HG02981 (cell line): ENCODE measurements at regions not wholly inside any gene's neighbourhood (a gene's known extent, or its start where the extent isn't known, plus 50 kb on each side); places are given as distances from the start of the nearest gene placed in this dataset.
A peak's percentile ranks its signal among the peaks of the same experiment; 100 is the strongest.

Source experiments
- ATAC-seq: cut with Tn5 transposase; IDR thresholded peaks from one replicate; pipeline ENCODE4 v1.9.1; 2021; ENCODE audit warnings: mild to moderate bottlenecking, moderate library complexity; ENCODE audit not compliant: unreplicated experiment

DNA sequence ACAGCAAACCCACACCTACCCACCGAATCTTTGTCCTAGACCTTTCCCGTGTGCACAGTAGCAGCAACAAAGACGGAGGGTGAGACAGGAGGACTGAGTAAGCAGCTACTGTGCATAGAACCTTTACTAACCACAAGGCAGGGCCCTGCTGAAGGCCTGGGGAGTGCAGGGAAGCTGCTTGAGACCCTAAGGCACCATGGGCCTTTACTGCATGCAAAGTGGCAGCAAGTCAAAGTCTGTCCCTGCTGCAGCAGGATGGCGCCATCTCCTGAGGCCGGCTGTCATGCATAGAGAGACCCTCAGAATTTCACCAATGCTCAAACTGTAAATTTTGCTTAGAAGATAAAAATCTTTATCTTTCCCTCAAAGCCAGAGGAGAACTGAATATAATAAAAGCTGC, 610.5 kb downstream of the ACTR3B start:
- no peak for ATAC-seq

DNA sequence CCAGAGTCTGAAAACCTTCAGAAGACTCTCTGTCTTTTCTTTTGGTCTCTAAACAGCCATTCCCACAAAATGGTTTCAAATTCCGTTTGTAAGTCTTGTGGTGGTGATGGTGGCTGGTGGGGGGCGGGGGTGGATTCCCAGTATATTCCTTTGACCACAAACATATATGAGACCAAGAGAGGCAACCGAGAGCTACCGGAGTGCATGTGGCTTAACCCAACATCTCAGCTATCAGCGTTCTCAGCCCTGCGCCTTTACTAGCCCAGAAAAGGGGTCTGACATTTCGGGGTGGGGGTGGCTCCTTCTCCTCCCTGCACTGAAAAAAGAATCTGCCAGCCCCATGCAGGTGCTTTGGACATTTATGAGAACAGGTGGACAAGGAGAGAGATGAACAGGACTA, 621.1 kb downstream of the ACTR3B start:
- no peak for ATAC-seq

DNA sequence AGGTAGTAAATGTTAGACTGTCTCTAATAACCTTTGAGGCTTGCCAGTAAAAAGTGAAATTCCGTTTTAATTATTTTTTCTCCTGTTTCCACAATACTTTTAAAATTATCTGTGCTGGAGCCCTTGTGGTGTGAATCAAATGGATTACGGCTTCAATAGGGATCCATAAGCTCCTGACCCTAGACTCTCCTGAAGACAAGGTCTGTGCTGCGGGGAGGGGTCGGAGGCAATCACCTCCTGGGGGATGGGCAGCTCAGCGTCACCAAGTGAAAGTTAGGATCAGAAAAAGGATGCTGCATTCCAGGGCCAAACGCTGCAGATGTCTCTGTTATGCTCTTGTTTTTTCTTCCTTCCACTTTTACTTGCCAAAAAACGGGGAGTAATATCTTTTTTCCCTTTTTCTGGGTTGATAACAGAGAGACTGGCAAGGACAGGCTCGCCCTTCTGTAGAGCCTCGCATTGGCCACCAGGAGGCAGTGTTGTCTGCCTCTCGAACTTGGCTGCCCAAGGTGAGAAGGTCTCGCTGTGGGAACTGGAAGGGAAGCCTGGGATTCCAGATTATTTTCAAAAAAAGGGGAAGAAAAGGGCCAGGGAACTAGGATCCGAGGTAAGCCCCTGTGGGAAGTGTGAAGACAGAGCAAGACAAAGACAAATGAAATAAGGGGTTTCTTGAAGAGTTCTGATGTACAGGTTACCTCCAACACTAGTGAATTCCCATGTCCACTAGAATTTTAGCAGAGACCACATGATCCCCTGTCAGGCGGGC, 621.9 kb downstream of the ACTR3B start:
- ATAC-seq: peak; percentile 69

DNA sequence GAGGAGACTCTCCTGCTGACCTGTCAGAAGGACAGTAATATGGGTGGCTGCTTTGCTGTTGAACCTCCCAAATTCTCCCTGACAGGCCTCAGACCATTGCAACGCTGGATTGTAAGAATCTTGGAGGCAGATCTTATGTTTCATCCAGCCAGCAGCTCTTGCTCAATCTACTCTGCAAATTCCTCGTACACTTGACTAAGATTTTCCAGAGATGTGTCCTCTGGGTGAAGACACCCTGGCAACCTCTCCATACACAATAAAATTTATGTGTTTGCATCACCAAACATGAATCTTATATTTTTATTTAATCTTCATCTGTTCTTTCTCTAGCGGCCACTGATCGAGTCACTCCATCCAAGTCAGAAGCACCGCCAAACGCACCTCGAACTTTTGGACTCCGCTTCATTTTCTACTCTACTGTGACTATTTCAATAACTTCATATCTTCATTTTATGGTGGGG, 623.1 kb downstream of the ACTR3B start:
- no peak for ATAC-seq

DNA sequence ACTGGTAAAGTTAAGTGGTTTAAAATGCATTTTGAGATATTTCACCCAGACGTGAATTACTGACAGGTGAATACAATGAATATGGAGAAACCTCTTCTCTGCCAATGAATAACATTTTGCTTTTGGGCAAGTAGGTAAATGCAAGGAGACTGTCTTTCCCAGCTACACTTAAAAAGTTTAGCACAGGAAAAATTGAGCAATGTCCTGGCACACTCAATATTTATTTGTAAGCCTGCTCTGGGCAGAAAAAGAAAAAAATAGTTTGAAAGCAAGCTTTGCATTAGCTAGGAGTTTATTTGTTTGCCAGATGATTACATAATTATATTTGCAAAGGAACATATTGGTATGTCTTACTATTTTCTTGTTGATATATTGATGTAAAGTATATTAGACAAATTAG, 624.2 kb downstream of the ACTR3B start:
- no peak for ATAC-seq

DNA sequence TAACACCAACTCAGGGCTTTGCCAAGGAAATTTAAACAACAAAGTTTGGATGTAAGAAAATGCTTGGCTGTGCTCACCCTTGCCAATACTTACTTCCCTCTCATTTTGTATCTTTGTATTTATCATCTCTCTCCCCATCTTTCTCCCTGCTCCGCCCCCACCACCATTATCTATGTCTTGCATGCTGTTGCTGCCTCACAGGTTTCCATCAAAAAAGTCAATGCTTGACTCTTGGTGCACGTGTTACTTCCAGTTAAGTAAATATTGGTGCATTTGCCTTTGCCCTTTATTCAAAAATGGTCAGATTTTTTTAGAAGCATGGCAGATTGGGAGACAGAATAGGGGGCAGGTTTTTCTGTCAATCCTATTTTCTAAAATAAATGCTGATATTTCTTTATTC, 626.0 kb downstream of the ACTR3B start:
- no peak for ATAC-seq

DNA sequence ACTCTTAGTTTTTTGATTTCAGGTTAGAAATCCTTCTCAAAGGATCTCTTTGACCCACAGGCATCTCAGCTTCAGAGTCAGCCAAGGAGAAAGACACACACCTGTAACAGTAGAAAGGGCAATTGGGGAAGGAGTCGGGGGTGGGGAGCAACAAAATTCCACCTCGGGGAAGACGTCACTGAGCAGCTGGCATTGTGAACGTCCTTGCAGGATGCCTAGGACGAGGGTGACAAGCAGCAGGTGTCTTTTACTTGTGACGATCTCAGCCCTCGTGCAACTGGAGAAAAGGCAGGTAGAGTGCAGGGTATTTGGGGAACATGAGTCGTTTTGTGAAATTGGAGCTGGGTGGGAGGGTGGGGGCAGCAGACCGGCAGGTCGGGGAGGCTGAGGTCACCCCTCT, 627.0 kb downstream of the ACTR3B start:
- ATAC-seq: no peak

DNA sequence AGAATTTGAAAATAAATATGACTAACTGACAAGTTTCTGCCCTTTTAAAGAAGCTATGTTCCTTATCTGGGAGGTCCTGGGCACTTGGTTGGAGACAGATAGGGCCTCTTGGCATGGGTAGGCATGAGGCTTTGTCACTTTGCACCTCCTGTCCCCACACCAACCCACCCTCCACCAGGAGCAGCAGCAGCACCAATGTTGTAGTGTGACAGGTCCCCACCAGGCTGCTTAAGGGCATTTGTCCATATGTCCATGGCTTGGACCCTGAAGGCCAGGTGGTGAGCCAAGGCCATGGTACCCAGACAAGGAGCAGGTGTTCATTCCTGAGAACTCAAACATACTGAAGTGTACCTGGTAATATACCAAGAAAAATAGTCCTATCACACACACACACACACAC, 629.1 kb downstream of the ACTR3B start:
- no peak for ATAC-seq

DNA sequence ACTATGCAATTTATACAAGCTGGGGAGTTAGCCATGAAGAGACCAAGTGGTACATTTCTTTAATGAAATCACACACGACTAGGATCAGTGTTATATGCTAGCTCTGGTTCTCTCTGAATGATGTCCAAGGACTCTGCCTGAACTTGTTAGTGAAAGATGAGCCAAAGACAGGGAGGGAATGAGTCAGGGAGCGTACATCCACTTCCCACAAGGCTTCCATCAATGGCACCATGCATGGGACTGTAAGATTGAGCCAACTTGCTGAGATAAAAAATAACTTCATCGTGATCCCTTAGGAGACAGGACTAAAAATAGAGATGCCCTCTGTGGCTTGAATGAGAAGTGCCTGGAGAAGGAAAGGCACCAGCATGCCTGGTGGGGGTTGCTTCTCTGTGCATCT, 629.7 kb downstream of the ACTR3B start:
- ATAC-seq: no peak

DNA sequence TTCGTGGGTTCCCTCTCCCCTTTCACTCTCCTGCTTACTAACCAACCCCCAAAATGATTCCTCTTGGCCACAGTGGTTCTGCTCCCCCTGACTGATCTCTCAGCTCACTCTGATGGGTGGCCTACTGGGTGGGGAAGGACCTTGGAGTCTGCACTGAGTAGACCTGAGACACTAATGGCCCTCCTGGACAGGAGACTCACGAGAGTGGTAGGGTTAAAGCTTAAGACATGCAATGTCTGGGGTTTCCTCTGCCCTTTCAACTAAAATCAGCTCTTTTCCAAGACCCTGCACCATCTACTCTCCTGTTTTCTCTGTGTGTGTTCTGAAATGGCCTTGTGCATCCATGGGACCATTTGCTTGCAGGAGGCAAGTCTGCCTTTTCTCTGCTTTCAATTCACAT, 631.4 kb downstream of the ACTR3B start:
- ATAC-seq: no peak

DNA sequence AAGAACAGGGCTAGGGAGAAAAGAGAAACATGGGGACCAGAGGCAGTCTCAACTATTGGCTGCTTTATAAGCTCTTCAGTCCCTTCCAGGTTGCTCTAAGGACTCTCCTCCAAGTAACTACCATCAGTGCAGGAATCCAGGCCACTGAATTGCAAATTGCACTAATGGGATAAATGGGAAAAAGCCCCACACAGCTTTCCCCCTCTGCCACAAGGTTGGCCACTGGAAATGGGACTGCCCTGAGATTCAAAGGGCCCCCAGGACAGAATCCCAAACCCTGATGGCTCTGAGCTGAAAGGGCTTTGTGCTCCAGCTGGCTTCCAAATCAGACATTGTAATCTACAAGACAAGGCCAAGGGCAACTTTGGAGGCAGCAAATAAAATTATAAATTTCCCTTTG, 633.2 kb downstream of the ACTR3B start:
- ATAC-seq: no peak

DNA sequence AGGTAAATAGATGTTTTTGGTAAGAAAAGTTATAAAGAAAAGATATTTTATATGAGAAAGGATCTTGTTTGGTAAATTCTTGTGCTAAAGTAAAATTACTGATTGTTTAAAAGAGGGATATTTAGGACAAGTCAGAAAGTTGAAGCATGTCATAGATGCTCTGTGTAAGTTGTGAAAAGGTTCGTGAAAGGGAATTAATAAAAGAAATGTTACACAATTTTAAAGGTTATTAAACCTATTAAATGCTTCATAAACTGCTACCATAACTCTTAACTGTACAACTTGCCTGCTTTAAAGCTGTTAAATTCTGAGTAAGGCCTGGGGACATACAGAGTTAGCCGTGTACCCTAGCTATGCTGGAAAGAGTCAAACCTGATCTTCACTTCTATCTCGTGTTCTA, 634.1 kb downstream of the ACTR3B start:
- no peak for ATAC-seq

DNA sequence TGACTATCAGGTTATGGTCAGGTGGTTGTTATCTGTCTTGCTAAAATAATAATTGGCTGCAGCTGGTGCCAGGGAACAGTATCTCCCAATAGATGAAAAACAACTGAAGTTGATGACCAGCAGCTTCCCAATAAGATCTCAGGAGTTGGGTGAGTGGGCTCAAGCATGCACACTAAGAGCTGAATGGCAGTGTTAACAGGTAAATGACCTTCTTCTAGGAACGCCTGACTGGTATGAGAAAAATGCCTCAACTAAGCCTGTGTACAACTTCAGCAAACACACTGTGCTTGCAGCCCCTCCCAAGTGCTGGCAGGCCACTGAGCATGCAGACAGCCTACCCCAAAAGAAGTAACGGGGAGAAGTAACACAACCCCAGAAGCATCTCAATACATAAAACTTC, 636.9 kb downstream of the ACTR3B start:
- no peak for ATAC-seq

DNA sequence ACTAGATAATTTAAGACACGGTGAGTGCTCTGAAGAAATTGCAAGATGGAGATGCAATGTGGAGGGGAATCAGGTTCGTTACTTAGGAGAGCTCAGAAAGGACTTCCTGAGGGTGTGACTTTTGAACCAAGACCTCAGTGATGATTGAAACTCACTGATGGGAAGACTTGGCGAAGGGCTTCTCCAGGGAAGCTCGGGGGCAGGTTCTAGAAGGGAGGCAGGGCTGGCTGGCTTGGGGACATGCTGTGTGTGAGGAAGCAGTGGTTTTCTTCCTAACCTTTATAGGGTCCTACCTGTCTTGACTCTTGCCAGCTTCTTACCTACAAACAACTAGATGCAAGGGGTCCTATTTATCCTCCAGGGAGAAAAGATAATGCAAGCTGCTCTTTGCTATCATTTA, 637.9 kb downstream of the ACTR3B start:
- ATAC-seq: no peak

DNA sequence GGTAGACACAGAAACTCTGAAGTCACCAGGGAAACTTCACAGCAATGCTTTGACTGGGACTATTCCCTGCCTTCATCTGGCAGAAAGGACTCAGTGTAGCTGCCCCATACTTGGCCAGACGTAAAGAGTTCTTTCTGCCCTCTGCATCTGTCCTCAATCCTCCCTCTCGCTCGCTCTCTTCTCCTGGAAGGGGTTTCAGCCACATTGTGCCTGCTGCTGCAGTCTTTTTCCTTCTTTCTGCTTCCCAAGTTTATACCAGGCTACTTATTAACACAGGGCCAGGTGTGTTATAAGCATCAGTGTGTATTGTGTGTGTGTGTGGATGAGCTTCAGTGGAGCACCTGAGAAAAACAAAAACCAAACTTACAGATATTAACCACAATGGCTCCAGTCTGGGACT, 638.4 kb downstream of the ACTR3B start:
- ATAC-seq: no peak

DNA sequence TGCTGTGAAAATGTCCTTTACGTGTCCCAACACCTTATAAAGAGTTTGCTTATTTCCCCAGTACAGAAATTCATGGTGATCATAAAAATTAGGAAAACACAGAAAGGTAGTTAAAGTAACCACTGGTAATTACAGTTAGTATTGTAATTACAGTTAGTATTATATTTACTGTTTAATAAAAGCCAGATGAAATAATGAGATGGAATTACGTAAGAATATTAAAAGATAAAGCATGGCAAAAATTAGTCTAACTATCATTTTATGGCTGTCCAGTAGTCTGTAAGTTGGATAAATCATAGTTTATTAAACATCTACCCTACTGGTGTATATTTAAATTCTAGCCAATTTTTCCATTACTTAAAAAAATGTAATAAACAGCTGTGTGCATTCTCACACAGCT, 638.8 kb downstream of the ACTR3B start:
- no peak for ATAC-seq

DNA sequence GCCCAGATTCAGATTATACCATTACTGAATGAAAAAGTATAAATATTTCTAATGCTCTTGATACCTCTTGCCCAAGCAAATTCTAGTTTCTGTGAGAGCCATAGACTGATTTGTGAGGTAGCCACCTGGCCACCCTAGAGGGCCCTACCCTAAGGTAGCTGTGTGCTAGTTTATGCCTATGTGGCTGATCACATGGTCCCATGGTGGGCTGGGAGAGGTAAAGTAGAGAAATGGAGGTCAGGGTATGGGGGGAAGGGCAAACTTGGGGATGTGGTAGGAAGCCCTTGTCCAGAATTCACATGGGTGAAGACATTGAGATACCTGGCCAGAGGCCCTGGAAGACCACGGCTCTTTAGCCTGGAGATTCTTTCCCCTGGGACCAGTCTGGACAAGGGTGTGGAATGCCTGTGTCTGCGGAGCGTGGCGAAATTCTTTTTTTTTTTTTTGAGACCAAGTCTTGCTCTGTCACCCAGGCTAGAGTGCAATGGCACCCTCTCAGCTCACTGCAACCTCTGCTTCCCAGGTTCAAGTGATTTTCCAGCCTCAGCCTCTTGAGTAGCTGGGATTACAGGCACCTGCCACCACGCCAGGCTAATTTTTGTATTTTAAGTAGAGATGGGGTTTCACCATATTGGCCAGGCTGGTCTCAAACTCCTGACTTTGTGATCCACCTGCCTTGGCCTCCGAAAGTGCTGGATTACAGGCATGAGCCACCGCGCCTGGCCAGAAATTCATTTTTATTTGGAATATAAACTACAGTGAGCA, 639.4 kb downstream of the ACTR3B start:
- ATAC-seq: no peak

DNA sequence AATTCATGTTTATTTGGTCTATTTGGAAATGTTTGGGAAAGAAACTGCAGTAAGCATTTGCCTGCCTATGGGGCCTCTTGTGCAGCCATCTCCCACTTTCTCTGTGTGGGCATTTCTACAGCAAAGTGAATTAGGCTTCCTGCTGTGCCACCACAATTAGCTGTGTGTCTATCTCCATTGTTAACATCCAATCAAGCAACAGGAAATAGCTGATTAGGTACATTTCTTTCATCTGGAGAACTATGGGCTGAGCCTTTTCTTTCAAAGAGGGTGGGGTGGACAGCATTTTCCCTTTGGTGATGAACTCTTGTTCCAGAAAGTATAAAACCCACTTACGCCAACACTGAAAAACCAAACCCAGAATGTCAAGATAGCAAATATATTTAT, 640.0 kb downstream of the ACTR3B start:
- no peak for ATAC-seq

DNA sequence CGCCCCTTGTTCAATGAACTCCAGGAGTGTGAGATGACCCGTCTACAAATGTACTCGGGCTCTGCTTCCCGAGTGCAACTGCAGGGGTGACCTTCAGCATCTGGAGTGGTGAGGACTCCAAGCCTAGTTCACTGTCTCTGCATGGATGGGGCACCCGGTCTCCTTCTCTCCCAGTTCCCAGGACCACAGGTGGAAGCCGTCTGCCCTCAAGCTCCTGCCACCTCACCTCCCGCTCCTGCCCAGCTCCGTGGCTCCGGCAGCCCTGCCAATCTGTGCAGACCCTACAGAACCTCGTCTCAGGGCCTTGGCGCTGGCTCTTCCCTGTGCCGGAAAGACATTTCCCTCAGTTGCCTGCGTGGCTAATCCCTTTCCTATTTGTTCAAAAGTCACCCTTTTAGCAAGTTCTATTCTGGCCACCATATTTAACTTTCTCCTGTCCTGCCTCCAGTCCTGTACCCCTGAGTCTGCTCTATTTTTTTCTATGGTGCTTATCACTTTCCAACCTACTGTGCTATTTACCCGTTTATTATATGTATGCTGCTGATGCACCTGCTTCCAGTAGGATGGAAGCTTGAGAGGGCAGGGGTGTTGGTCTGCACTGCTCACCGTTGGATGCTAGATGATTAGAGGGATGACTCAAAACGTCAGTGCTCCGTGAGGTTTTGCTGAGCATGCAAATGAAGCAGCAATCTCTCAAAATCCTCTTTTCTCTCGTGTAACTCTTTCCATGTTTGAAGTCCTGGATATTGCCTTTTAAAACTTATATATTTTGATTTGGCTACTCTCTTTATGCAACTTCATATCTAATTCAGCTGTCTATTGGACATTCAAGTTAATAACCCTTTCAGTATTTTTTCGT, 641.4 kb downstream of the ACTR3B start:
- ATAC-seq: no peak

DNA sequence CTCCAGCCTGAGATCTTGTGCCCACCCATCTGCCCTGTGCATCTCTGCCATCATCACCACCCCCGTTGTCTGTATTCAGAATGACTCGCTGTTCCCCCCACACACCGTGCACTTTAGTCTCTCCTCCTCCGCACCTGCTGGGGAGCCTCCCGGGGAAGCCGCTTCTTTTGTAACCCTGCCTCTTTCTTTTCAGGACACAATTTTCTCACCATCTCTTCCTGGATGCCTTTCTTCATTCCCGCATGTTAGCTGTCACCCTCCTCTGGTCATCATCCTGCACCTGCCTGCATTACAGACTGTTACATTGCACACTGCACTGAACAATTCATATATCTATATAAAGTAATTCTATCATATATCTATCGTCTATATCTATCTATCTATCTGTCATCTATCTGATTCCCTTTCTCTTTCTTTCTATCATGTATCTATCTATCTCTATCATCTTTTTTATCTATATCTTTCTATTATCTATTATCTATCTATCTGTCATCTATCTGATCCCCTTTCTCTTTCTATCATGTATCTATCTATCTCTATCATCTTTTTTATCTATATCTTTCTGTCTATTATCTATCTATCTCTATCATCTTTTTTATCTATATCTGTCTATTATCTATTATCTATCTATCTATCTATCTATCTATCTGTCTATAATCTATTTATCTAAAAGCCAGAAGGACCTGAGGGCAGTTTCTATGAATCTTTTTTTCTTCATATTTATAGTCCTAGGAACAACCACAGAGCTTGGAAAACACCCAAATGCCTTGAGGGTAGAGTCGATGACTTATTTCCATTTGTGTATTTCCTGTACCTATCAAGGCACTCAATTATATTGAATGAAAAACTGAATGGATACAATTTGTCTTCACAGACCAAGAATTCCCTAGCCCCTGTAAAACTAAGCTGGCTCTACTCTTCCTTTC, 642.5 kb downstream of the ACTR3B start:
- ATAC-seq: no peak
